ENCODE measurements at regions not wholly inside any gene's neighbourhood (a gene's known extent, or its start where the extent isn't known, plus 50 kb on each side); places are given as distances from the start of the nearest gene placed in this dataset.

DNA sequence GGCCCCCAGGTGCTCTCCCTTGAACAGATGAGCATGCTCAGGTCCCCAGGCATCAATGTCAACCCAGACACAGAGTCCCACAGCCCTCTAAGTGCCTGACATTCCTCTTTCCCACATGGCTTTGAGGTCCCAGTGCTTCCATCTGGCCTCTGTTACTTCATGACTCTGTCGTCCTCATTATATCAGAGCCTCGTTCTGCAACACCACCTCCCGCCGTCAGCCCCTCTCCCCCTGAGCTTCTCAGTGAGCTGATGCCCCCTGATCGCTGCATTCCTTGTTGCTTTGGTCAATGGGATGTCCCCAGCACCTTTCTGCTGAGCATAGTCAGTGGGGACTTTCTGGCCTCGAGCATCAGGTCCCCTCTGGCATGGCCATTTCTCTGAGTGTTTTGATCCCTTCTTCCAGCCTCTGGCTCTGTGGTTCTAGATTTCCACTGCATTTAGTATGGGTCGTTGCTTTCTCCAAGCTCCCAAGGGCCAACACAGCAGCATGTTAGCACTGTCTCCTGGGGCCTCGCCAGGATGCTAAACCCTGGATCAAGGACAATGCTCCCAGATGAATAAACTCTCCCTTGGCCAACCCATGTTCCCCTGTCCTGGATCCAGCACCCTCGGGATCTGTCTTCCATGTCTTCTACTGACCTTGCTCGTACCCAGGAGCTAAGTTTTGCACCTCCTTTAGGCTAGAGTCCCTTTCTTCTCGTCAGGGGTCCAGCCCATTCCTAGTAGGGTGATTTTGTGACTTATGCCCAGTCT, 143.2 kb upstream of the TWIST2 start:
- TF ChIP-seq RAD21 (IDR thresholded peaks at IDR 0.05; ENCODE audit: low read depth) (no peak), NFIC (IDR thresholded peaks at IDR 0.05) (no peak), TCF12 (IDR thresholded peaks at IDR 0.05; ENCODE audit: low read depth) (no peak), YY1 (IDR thresholded peaks at IDR 0.05; ENCODE audit: low read depth) (no peak), EGR1 (IDR thresholded peaks at IDR 0.05) (no peak)
- TF ChIP-seq, protein P1, sequence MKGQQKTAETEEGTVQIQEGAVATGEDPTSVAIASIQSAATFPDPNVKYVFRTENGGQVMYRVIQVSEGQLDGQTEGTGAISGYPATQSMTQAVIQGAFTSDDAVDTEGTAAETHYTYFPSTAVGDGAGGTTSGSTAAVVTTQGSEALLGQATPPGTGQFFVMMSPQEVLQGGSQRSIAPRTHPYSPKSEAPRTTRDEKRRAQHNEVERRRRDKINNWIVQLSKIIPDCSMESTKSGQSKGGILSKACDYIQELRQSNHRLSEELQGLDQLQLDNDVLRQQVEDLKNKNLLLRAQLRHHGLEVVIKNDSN (IDR thresholded peaks at IDR 0.05) = no peak

DNA sequence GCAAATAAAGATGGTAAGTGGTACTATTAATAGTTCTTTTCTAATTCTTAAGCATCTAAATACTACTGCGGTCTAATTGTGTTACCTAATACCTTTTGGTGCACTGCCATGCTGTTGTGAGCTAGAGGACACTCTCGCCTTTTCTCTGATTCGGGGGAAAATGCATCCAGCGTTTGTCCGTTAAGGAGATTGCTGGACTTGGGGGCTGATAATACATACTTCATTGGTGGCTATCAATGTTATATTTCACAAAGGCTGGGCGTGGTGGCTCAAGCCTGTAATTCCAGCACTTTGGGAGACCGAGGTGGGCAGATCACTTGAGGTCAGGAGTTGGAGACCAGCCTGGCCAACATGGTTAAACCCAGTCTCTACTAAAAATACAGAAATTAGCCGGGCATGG, 141.7 kb upstream of the TWIST2 start:
- TF ChIP-seq, protein P2, sequence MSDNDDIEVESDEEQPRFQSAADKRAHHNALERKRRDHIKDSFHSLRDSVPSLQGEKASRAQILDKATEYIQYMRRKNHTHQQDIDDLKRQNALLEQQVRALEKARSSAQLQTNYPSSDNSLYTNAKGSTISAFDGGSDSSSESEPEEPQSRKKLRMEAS (IDR thresholded peaks at IDR 0.05) = no peak

DNA sequence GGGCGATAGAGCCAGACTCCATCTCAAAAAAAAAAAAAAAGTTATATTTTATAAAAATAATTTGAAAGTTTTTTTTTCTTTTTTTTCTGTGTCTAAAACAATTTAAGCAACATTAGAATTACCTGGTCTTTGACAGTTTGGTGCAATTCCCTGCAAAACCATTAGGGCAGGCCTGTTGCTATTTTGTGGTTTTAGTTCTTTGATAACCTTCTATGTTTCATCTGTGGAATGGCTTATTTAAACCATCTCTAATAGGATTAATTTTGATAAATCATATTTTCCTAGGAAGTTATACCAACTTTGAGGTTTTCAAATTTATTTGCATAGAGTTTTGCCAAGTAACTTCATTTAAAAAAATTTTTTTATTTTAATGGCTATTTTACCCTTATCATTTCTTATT, 141.2 kb upstream of the TWIST2 start:
- TF ChIP-seq NFIC (IDR thresholded peaks at IDR 0.05) (no peak), FOXM1 (IDR thresholded peaks at IDR 0.05; ENCODE audit: borderline replicate concordance, low read depth) (no peak), EGR1 (IDR thresholded peaks at IDR 0.05) (no peak), YY1 (IDR thresholded peaks at IDR 0.05; ENCODE audit: low read depth) (no peak), TCF12 (IDR thresholded peaks at IDR 0.05; ENCODE audit: low read depth) (no peak), CEBPB (IDR thresholded peaks at IDR 0.05) (no peak), TAF1 (IDR thresholded peaks at IDR 0.05; ENCODE audit: low read depth) (no peak)

DNA sequence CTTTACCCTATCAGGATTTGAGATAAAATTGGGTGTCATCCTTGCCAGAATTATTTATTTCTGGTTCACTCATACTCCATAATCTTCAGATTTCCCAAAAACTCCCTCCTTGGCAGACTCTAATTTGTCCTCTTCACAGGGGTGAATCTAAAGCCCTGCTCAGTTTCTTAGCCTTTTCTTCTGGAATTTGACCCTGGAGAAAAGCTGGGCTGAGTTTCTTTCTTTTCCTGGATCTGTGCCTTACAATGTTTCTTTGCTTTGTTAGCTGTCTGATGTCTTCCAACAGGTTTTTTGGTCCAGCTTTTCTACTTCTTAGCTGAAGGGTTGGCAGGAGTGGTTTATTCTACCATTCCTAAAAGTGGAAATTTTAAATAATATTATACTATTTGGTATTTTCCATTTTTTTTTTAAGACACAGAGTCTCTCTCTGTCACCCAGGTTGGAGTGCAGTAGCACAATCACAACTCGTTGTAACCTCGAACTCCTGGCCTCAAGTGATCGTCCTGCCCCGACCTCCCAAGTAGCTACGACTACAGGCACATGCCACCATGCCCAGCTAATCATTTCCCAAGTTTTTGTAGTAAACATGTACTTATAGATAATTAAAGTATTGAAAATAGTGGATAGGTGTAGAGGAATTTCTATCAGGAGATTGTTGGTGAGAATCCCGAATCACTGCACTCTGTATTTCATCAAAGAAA, 138.4 kb upstream of the TWIST2 start:
- TF ChIP-seq, protein P3, sequence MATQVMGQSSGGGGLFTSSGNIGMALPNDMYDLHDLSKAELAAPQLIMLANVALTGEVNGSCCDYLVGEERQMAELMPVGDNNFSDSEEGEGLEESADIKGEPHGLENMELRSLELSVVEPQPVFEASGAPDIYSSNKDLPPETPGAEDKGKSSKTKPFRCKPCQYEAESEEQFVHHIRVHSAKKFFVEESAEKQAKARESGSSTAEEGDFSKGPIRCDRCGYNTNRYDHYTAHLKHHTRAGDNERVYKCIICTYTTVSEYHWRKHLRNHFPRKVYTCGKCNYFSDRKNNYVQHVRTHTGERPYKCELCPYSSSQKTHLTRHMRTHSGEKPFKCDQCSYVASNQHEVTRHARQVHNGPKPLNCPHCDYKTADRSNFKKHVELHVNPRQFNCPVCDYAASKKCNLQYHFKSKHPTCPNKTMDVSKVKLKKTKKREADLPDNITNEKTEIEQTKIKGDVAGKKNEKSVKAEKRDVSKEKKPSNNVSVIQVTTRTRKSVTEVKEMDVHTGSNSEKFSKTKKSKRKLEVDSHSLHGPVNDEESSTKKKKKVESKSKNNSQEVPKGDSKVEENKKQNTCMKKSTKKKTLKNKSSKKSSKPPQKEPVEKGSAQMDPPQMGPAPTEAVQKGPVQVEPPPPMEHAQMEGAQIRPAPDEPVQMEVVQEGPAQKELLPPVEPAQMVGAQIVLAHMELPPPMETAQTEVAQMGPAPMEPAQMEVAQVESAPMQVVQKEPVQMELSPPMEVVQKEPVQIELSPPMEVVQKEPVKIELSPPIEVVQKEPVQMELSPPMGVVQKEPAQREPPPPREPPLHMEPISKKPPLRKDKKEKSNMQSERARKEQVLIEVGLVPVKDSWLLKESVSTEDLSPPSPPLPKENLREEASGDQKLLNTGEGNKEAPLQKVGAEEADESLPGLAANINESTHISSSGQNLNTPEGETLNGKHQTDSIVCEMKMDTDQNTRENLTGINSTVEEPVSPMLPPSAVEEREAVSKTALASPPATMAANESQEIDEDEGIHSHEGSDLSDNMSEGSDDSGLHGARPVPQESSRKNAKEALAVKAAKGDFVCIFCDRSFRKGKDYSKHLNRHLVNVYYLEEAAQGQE (IDR thresholded peaks at IDR 0.05; ENCODE audit: low read depth) = no peak

DNA sequence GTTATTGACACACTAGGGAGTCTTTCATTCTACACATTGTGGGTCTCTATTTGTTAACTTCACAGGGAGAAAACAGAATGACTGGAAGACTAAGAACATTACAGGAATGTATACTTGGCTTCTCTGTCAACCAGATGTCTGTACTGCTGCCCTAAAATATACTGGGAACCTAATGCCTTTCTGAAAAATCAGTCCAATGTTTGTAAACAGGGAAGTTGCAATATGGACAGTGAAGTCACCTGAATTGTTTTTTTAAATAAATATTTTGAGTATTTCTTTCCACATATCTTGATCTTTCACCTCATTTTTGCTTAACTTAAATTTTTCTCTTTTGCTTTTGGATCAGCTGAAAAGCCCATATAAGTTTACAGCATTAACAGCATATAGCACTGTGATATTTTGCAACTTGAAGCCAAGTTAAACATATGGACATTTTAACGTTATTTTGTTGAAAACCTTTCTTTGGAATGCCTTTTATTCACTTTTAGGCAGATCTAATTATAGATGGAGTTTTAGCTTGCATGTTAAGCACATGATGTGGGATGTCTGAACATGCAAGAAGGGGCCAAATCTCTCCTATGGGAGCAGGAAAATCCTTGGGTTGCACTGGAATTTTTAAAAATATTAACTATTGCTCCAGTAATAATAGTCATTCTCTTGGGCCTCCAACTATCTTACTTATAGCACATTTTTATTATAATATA, 137.7 kb upstream of the TWIST2 start:
- TF ChIP-seq EP300 (IDR thresholded peaks at IDR 0.05; ENCODE audit: borderline replicate concordance) = no peak
- no peak for TF ChIP-seq CEBPB (IDR thresholded peaks at IDR 0.05)
- TF ChIP-seq, protein P1 (IDR thresholded peaks at IDR 0.05) = no peak
- TF ChIP-seq ZBTB7A (IDR thresholded peaks at IDR 0.05; ENCODE audit: low read depth) = no peak
- TF ChIP-seq TEAD4 (IDR thresholded peaks at IDR 0.05) = no peak
- TF ChIP-seq FOXM1 (IDR thresholded peaks at IDR 0.05; ENCODE audit: borderline replicate concordance, low read depth) = no peak
- TF ChIP-seq TCF12 (IDR thresholded peaks at IDR 0.05; ENCODE audit: low read depth) = no peak

DNA sequence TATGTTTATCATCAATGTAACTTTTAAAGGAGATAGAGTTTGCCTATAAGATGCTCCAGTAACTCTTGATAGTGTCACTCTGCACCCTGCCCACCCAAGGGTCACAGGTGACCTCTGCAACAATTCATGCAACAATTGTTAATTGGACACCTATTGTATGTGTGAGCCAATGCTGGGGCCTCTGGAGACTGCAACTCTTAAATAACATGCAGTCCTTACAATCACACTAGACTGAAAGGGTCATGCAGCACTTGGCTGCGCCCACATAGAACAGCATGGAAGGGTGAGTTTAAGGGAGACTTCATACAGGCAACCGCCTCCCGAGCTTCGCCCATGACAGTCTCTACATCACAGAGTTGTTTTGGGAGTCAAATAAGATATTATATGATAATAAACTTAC, 137.1 kb upstream of the TWIST2 start:
- TF ChIP-seq, protein P3 (IDR thresholded peaks at IDR 0.05; ENCODE audit: low read depth) = no peak

DNA sequence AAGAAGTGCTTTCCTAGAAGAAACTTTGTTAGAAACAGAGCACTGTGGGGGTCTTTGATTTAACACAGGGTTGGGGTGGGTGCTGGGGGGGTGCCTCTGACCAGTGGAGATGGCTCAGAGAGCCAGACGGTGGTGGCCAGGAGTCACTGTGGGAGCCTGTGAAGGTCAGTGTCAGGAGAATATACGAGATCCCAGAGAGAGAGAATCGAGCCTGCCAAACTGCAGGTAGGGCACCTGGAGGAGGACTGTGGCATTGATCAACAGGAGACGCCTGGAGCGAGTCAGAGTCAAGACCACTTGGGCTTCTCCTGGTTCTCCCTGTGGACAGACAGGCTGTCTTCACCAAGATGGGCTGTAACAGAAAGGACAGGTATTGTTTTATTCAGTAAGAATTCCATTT, 136.5 kb upstream of the TWIST2 start:
- no peak for TF ChIP-seq EGR1 (IDR thresholded peaks at IDR 0.05)
- TF ChIP-seq, protein P1 (IDR thresholded peaks at IDR 0.05) = no peak
- TF ChIP-seq ZBTB7A (IDR thresholded peaks at IDR 0.05; ENCODE audit: low read depth) = no peak
- TF ChIP-seq, protein P2 (IDR thresholded peaks at IDR 0.05) = no peak
- no peak for TF ChIP-seq TCF12 (IDR thresholded peaks at IDR 0.05; ENCODE audit: low read depth)
- TF ChIP-seq FOXM1 (IDR thresholded peaks at IDR 0.05; ENCODE audit: borderline replicate concordance, low read depth) = no peak
- TF ChIP-seq, protein P3 (IDR thresholded peaks at IDR 0.05; ENCODE audit: low read depth) = no peak
- no peak for TF ChIP-seq NFIC (IDR thresholded peaks at IDR 0.05)
- no peak for TF ChIP-seq TAF1 (IDR thresholded peaks at IDR 0.05; ENCODE audit: low read depth)
- TF ChIP-seq EP300 (IDR thresholded peaks at IDR 0.05; ENCODE audit: borderline replicate concordance) = no peak
- no peak for TF ChIP-seq RAD21 (IDR thresholded peaks at IDR 0.05; ENCODE audit: low read depth)
- no peak for TF ChIP-seq YY1 (IDR thresholded peaks at IDR 0.05; ENCODE audit: low read depth)
- TF ChIP-seq CREB1 (IDR thresholded peaks at IDR 0.05; ENCODE audit: low read depth) = no peak
- TF ChIP-seq TEAD4 (IDR thresholded peaks at IDR 0.05) = no peak

Measured in Ishikawa (cell line).